Fibroblast of mammary gland (primary cell): ENCODE measurements at regions not wholly inside any gene's neighbourhood (a gene's known extent, or its start where the extent isn't known, plus 50 kb on each side); places are given as distances from the start of the nearest gene placed in this dataset.

Source experiments
- DNase-seq: peaks from one replicate; pipeline ENCODE4 v3.0.0-alpha.2; 2010; ENCODE audit warnings: low read depth
- H3K4me3 ChIP-seq: 2 replicates; pipeline ENCODE4 v1.5.1; 2011; ENCODE audit warnings: low read depth, mild to moderate bottlenecking, low read length, moderate library complexity; ENCODE audit not compliant: control insufficient read depth
- CTCF ChIP-seq: conservative IDR thresholded peaks from 2 replicates; pipeline ENCODE4 v1.5.1; 2011; ENCODE audit warnings: low read depth, low read length, inconsistent platforms; ENCODE audit not compliant: control insufficient read depth, insufficient read depth

- no peak for DNase-seq
- no peak for TF ChIP-seq CTCF
Observed at GRCh38 chr13:85367887-85368286, 431.3 kb downstream of the SLITRK6 start.

GRCh38 chr13:85366759-85367417, 432.3 kb downstream of the SLITRK6 start:
- DNase-seq: no peak
- no peak for TF ChIP-seq CTCF
- no peak overlapping the region for H3K4me3 ChIP-seq

More at GRCh38 chr13:85367887-85368286, 431.3 kb downstream of the SLITRK6 start:
- no peak overlapping the region for H3K4me3 ChIP-seq

GRCh38 chr13:85363504-85363903, 435.7 kb downstream of the SLITRK6 start:
- DNase-seq: no peak
- no peak for TF ChIP-seq CTCF
- no peak overlapping the region for H3K4me3 ChIP-seq

- H3K4me3 ChIP-seq: no peak overlapping the region
- no peak for DNase-seq
- TF ChIP-seq CTCF: no peak
Observed at GRCh38 chr13:85362980-85363379, 436.2 kb downstream of the SLITRK6 start.

GRCh38 chr13:85347251-85347650, 452.0 kb downstream of the SLITRK6 start:
- DNase-seq: no peak
- no peak overlapping the region for H3K4me3 ChIP-seq
- TF ChIP-seq CTCF: no peak

GRCh38 chr13:85334187-85334586, 465.0 kb downstream of the SLITRK6 start:
- TF ChIP-seq CTCF: no peak
- DNase-seq: no peak
- H3K4me3 ChIP-seq: no peak overlapping the region

- DNase-seq: no peak
- no peak overlapping the region for H3K4me3 ChIP-seq
- no peak for TF ChIP-seq CTCF
Observed at GRCh38 chr13:85333506-85334020, 465.7 kb downstream of the SLITRK6 start.
